ENCODE measurements at regions not wholly inside any gene's neighbourhood (a gene's known extent, or its start where the extent isn't known, plus 50 kb on each side); places are given as distances from the start of the nearest gene placed in this dataset.

GRCh38 chr2:6036211-6036610 is 344.0 kb downstream of the SOX11 start:
- H3K4me3 ChIP-seq (ENCODE audit: low read depth in 1 of 2, low read length in 2 of 2) = no peak overlapping the region
- H3K36me3 ChIP-seq (ENCODE audit: control insufficient read depth in 1 of 2, insufficient read depth in 2 of 2, low read length in 2 of 2) = no peaks in the 10 kb centered on the region
- H3K27me3 ChIP-seq (ENCODE audit: control insufficient read depth in 1 of 2, insufficient read depth in 2 of 2, low read length in 2 of 2) = no peaks in the 10 kb centered on the region

GRCh38 chr2:6043238-6043637 is 351.1 kb downstream of the SOX11 start:
- Histone ChIP-seq H3K27me3 (ENCODE audit: control insufficient read depth in 1 of 2, insufficient read depth in 2 of 2, low read length in 2 of 2) (no peaks in the 10 kb centered on the region), H3K9me3 (ENCODE audit: control insufficient read depth in 1 of 2, low read length in 2 of 2) (no peaks in the 10 kb centered on the region), H3K27ac (ENCODE audit: low read depth, low read length) (no peak overlapping the region), H3K36me3 (ENCODE audit: control insufficient read depth in 1 of 2, insufficient read depth in 2 of 2, low read length in 2 of 2) (no peaks in the 10 kb centered on the region), H3K9ac (ENCODE audit: low read depth in 1 of 2, low read length in 2 of 2) (no peak overlapping the region), H3K4me3 (ENCODE audit: low read depth in 1 of 2, low read length in 2 of 2) (no peak overlapping the region), H3K4me1 (ENCODE audit: control insufficient read depth in 1 of 2, insufficient read depth in 2 of 2, low read length in 2 of 2) (no peaks in the 10 kb centered on the region)

More at GRCh38 chr2:6036211-6036610, 344.0 kb downstream of the SOX11 start:
- H3K9ac ChIP-seq (ENCODE audit: low read depth in 1 of 2, low read length in 2 of 2) = no peak overlapping the region
- no peaks in the 10 kb centered on the region for H3K9me3 ChIP-seq (ENCODE audit: control insufficient read depth in 1 of 2, low read length in 2 of 2)
- no peak overlapping the region for H3K27ac ChIP-seq (ENCODE audit: low read depth, low read length)
- no peaks in the 10 kb centered on the region for H3K4me1 ChIP-seq (ENCODE audit: control insufficient read depth in 1 of 2, insufficient read depth in 2 of 2, low read length in 2 of 2)

- Histone ChIP-seq H3K9ac (ENCODE audit: low read depth in 1 of 2, low read length in 2 of 2) (no peak overlapping the region), H3K4me1 (ENCODE audit: control insufficient read depth in 1 of 2, insufficient read depth in 2 of 2, low read length in 2 of 2) (no peaks in the 10 kb centered on the region), H3K36me3 (ENCODE audit: control insufficient read depth in 1 of 2, insufficient read depth in 2 of 2, low read length in 2 of 2) (no peaks in the 10 kb centered on the region), H3K9me3 (ENCODE audit: control insufficient read depth in 1 of 2, low read length in 2 of 2) (peaks cover 0 to 4% of the 10 kb centered on the region in 2 donors), H3K27me3 (ENCODE audit: control insufficient read depth in 1 of 2, insufficient read depth in 2 of 2, low read length in 2 of 2) (no peaks in the 10 kb centered on the region), H3K27ac (ENCODE audit: low read depth, low read length) (no peak overlapping the region), H3K4me3 (ENCODE audit: low read depth in 1 of 2, low read length in 2 of 2) (no peak overlapping the region)
Measured at GRCh38 chr2:6052649-6053048, 360.5 kb downstream of the SOX11 start.

GRCh38 chr2:6053743-6054142 is 361.6 kb downstream of the SOX11 start:
- H3K27me3 ChIP-seq (ENCODE audit: control insufficient read depth in 1 of 2, insufficient read depth in 2 of 2, low read length in 2 of 2) = no peaks in the 10 kb centered on the region
- no peaks in the 10 kb centered on the region for H3K4me1 ChIP-seq (ENCODE audit: control insufficient read depth in 1 of 2, insufficient read depth in 2 of 2, low read length in 2 of 2)
- H3K4me3 ChIP-seq (ENCODE audit: low read depth in 1 of 2, low read length in 2 of 2) = no peak overlapping the region

GRCh38 chr2:6054161-6054671 is 362.0 kb downstream of the SOX11 start:
- Histone ChIP-seq H3K36me3 (ENCODE audit: control insufficient read depth in 1 of 2, insufficient read depth in 2 of 2, low read length in 2 of 2) (no peaks in the 10 kb centered on the region), H3K27me3 (ENCODE audit: control insufficient read depth in 1 of 2, insufficient read depth in 2 of 2, low read length in 2 of 2) (no peaks in the 10 kb centered on the region), H3K27ac (ENCODE audit: low read depth, low read length) (no peak overlapping the region), H3K4me1 (ENCODE audit: control insufficient read depth in 1 of 2, insufficient read depth in 2 of 2, low read length in 2 of 2) (no peaks in the 10 kb centered on the region), H3K9ac (ENCODE audit: low read depth in 1 of 2, low read length in 2 of 2) (no peak overlapping the region), H3K9me3 (ENCODE audit: control insufficient read depth in 1 of 2, low read length in 2 of 2) (peaks cover 0 to 4% of the 10 kb centered on the region in 2 donors), H3K4me3 (ENCODE audit: low read depth in 1 of 2, low read length in 2 of 2) (no peak overlapping the region)

More at GRCh38 chr2:6053743-6054142, 361.6 kb downstream of the SOX11 start:
- Histone ChIP-seq H3K36me3 (ENCODE audit: control insufficient read depth in 1 of 2, insufficient read depth in 2 of 2, low read length in 2 of 2) (no peaks in the 10 kb centered on the region), H3K9me3 (ENCODE audit: control insufficient read depth in 1 of 2, low read length in 2 of 2) (peaks cover 0 to 4% of the 10 kb centered on the region in 2 donors), H3K9ac (ENCODE audit: low read depth in 1 of 2, low read length in 2 of 2) (no peak overlapping the region), H3K27ac (ENCODE audit: low read depth, low read length) (no peak overlapping the region)

GRCh38 chr2:6060992-6061663 is 368.9 kb downstream of the SOX11 start:
- no peaks in the 10 kb centered on the region for H3K36me3 ChIP-seq (ENCODE audit: control insufficient read depth in 1 of 2, insufficient read depth in 2 of 2, low read length in 2 of 2)
- H3K4me3 ChIP-seq (ENCODE audit: low read depth in 1 of 2, low read length in 2 of 2) = no peak overlapping the region
- H3K4me1 ChIP-seq (ENCODE audit: control insufficient read depth in 1 of 2, insufficient read depth in 2 of 2, low read length in 2 of 2) = peaks cover 0 to 8% of the 10 kb centered on the region in 2 donors
- H3K27me3 ChIP-seq (ENCODE audit: control insufficient read depth in 1 of 2, insufficient read depth in 2 of 2, low read length in 2 of 2) = no peaks in the 10 kb centered on the region
- no peak overlapping the region for H3K27ac ChIP-seq (ENCODE audit: low read depth, low read length)
- no peak overlapping the region for H3K9ac ChIP-seq (ENCODE audit: low read depth in 1 of 2, low read length in 2 of 2)
- H3K9me3 ChIP-seq (ENCODE audit: control insufficient read depth in 1 of 2, low read length in 2 of 2) = no peaks in the 10 kb centered on the region

GRCh38 chr2:6064757-6065156 is 372.6 kb downstream of the SOX11 start:
- no peaks in the 10 kb centered on the region for H3K36me3 ChIP-seq (ENCODE audit: control insufficient read depth in 1 of 2, insufficient read depth in 2 of 2, low read length in 2 of 2)

GRCh38 chr2:6065703-6066102 is 373.5 kb downstream of the SOX11 start:
- H3K27me3 ChIP-seq (ENCODE audit: control insufficient read depth in 1 of 2, insufficient read depth in 2 of 2, low read length in 2 of 2) = no peaks in the 10 kb centered on the region
- H3K4me3 ChIP-seq (ENCODE audit: low read depth in 1 of 2, low read length in 2 of 2) = no peak overlapping the region
- no peaks in the 10 kb centered on the region for H3K36me3 ChIP-seq (ENCODE audit: control insufficient read depth in 1 of 2, insufficient read depth in 2 of 2, low read length in 2 of 2)
- H3K9ac ChIP-seq (ENCODE audit: low read depth in 1 of 2, low read length in 2 of 2) = no peak overlapping the region
- no peaks in the 10 kb centered on the region for H3K9me3 ChIP-seq (ENCODE audit: control insufficient read depth in 1 of 2, low read length in 2 of 2)
- H3K4me1 ChIP-seq (ENCODE audit: control insufficient read depth in 1 of 2, insufficient read depth in 2 of 2, low read length in 2 of 2) = peaks cover 12 to 24% of the 10 kb centered on the region in 2 donors
- H3K27ac ChIP-seq (ENCODE audit: low read depth, low read length) = no peak overlapping the region

More at GRCh38 chr2:6064757-6065156, 372.6 kb downstream of the SOX11 start:
- H3K27ac ChIP-seq (ENCODE audit: low read depth, low read length) = no peak overlapping the region
- no peak overlapping the region for H3K4me3 ChIP-seq (ENCODE audit: low read depth in 1 of 2, low read length in 2 of 2)
- no peak overlapping the region for H3K9ac ChIP-seq (ENCODE audit: low read depth in 1 of 2, low read length in 2 of 2)
- H3K9me3 ChIP-seq (ENCODE audit: control insufficient read depth in 1 of 2, low read length in 2 of 2) = no peaks in the 10 kb centered on the region
- peaks cover 12 to 24% of the 10 kb centered on the region in 2 donors for H3K4me1 ChIP-seq (ENCODE audit: control insufficient read depth in 1 of 2, insufficient read depth in 2 of 2, low read length in 2 of 2)
- no peaks in the 10 kb centered on the region for H3K27me3 ChIP-seq (ENCODE audit: control insufficient read depth in 1 of 2, insufficient read depth in 2 of 2, low read length in 2 of 2)

GRCh38 chr2:6067089-6067488 is 374.9 kb downstream of the SOX11 start:
- no peak overlapping the region for H3K27ac ChIP-seq (ENCODE audit: low read depth, low read length)
- H3K4me3 ChIP-seq (ENCODE audit: low read depth in 1 of 2, low read length in 2 of 2) = no peak overlapping the region
- no peaks in the 10 kb centered on the region for H3K36me3 ChIP-seq (ENCODE audit: control insufficient read depth in 1 of 2, insufficient read depth in 2 of 2, low read length in 2 of 2)
- H3K9me3 ChIP-seq (ENCODE audit: control insufficient read depth in 1 of 2, low read length in 2 of 2) = no peaks in the 10 kb centered on the region
- H3K27me3 ChIP-seq (ENCODE audit: control insufficient read depth in 1 of 2, insufficient read depth in 2 of 2, low read length in 2 of 2) = no peaks in the 10 kb centered on the region
- H3K4me1 ChIP-seq (ENCODE audit: control insufficient read depth in 1 of 2, insufficient read depth in 2 of 2, low read length in 2 of 2) = peaks cover 12 to 24% of the 10 kb centered on the region in 2 donors
- no peak overlapping the region for H3K9ac ChIP-seq (ENCODE audit: low read depth in 1 of 2, low read length in 2 of 2)

GRCh38 chr2:6067806-6068205 is 375.6 kb downstream of the SOX11 start:
- H3K27ac ChIP-seq (ENCODE audit: low read depth, low read length) = no peak overlapping the region
- H3K27me3 ChIP-seq (ENCODE audit: control insufficient read depth in 1 of 2, insufficient read depth in 2 of 2, low read length in 2 of 2) = no peaks in the 10 kb centered on the region

More at GRCh38 chr2:6067806-6068205, 375.6 kb downstream of the SOX11 start:
- Histone ChIP-seq H3K36me3 (ENCODE audit: control insufficient read depth in 1 of 2, insufficient read depth in 2 of 2, low read length in 2 of 2) (no peaks in the 10 kb centered on the region), H3K9me3 (ENCODE audit: control insufficient read depth in 1 of 2, low read length in 2 of 2) (no peaks in the 10 kb centered on the region), H3K4me1 (ENCODE audit: control insufficient read depth in 1 of 2, insufficient read depth in 2 of 2, low read length in 2 of 2) (peaks cover 12 to 24% of the 10 kb centered on the region in 2 donors), H3K4me3 (ENCODE audit: low read depth in 1 of 2, low read length in 2 of 2) (no peak overlapping the region), H3K9ac (ENCODE audit: low read depth in 1 of 2, low read length in 2 of 2) (no peak overlapping the region)

Data from duodenal mucosa (tissue), 2 donors.